Natural killer cell (primary cell): ENCODE measurements at regions not wholly inside any gene's neighbourhood (a gene's known extent, or its start where the extent isn't known, plus 50 kb on each side); places are given as distances from the start of the nearest gene placed in this dataset.

ENCODE experiments used
- ATAC-seq, 3 donors: fragments of 150-1000 bp in 2 of 3; fragments of 200-7000 bp in 1 of 3; cut with Tn5 transposase; 1 replicate in 1 of 3; 2 replicates in 2 of 3; pipeline ENCODE4 v1.10.0; 2021; ENCODE audit warnings: mild to moderate bottlenecking in 2 of 3, moderate library complexity in 2 of 3
- DNase-seq, 2 donors: peaks; one replicate each; pipeline versions ENCODE4 v3.0.0 to v3.0.0-alpha.2; 2013 to 2021; ENCODE audit warnings: mixed read lengths in 1 of 2
- H3K27ac ChIP-seq: one replicate; pipeline ENCODE4 v1.5.1; 2013; ENCODE audit warnings: mild to moderate bottlenecking, low read length
- H3K27me3 ChIP-seq: one replicate; pipeline ENCODE4 v1.6.1; 2013; ENCODE audit warnings: low read length; ENCODE audit not compliant: control insufficient read depth, insufficient read depth
- H3K36me3 ChIP-seq: one replicate; pipeline ENCODE4 v1.6.1; 2013; ENCODE audit warnings: low read length; ENCODE audit not compliant: control insufficient read depth, insufficient read depth
- H3K4me1 ChIP-seq: one replicate; pipeline ENCODE4 v1.6.1; 2013; ENCODE audit warnings: low read length; ENCODE audit not compliant: control insufficient read depth, insufficient read depth
- H3K4me3 ChIP-seq: one replicate; pipeline ENCODE4 v1.5.1; 2013; ENCODE audit warnings: low read length
- H3K9me3 ChIP-seq: one replicate; pipeline ENCODE4 v1.6.1; 2013; ENCODE audit warnings: low read length; ENCODE audit not compliant: control insufficient read depth, insufficient read depth
- H3K27ac Mint-ChIP-seq, 2 donors: one replicate each; pipeline ENCODE4 v1.8.0; 2022; ENCODE audit warnings: mild to moderate bottlenecking in 2 of 2, mixed read lengths in 2 of 2, moderate library complexity in 1 of 2
- H3K27me3 Mint-ChIP-seq, 2 donors: one replicate each; pipeline ENCODE4 v1.8.0; 2022; ENCODE audit warnings: low read depth in 2 of 2, mixed read lengths in 2 of 2
- H3K36me3 Mint-ChIP-seq: one replicate; pipeline ENCODE4 v1.8.0; 2022; ENCODE audit warnings: mixed read lengths
- H3K4me1 Mint-ChIP-seq, 2 donors: one replicate each; pipeline ENCODE4 v1.8.0; 2022; ENCODE audit warnings: mixed read lengths in 2 of 2
- H3K4me3 Mint-ChIP-seq: one replicate; pipeline ENCODE4 v1.8.0; 2022; ENCODE audit warnings: mild to moderate bottlenecking, moderate library complexity, mixed read lengths
- H3K9me3 Mint-ChIP-seq, 2 donors: one replicate each; pipeline ENCODE4 v1.8.0; 2022; ENCODE audit warnings: mixed read lengths in 2 of 2
- CTCF ChIP-seq: fragments of 200-600 bp; IDR thresholded peaks from one replicate; pipeline ENCODE4 v1.8.0; 2022; ENCODE audit warnings: antibody characterized with exemption
- WGBS: methylation state at CpG from one replicate; pipeline ENCODE4 v1.1.7; 2013; ENCODE audit warnings: missing lambda C conversion rate; ENCODE audit not compliant: insufficient coverage; 5-methylcytosine and 5-hydroxymethylcytosine counted together
- intact Hi-C: fragments of 100-400 bp; cut with micrococcal nuclease; formaldehyde crosslinking; loops from one replicate; pipeline ENCODE4 v1.14.2; 2022

GRCh38 chr1:87642581-87643221 lies 314.0 kb downstream of the LMO4 start:
- no peak for TF ChIP-seq CTCF
- DNase-seq, result no peak
- Histone ChIP-seq H3K36me3 (no peaks in the 10 kb centered on the region), H3K27ac (no peak overlapping the region), H3K4me3 (no peak overlapping the region), H3K4me1 (no peaks in the 10 kb centered on the region), H3K27me3 (no peaks in the 10 kb centered on the region), H3K9me3 (no peaks in the 10 kb centered on the region)
- WGBS, result 75% methylated on average over 3 of the region's 3 CpGs
- Mint-ChIP-seq H3K27me3 (no peaks in the 10 kb centered on the region), H3K9me3 (no peaks in the 10 kb centered on the region), H3K4me3 (no peak overlapping the region), H3K36me3 (no peaks in the 10 kb centered on the region), H3K4me1 (peaks cover 8 to 11% of the 10 kb centered on the region in 2 donors), H3K27ac (no peak overlapping the region)
- no peak for ATAC-seq
- intact Hi-C loops, result no loop called here

- H3K27ac ChIP-seq, result no peak overlapping the region
- no peak for DNase-seq
- H3K4me1 ChIP-seq, result no peaks in the 10 kb centered on the region
- H3K27ac Mint-ChIP-seq, result no peak overlapping the region
- TF ChIP-seq CTCF, result no peak
- H3K9me3 Mint-ChIP-seq, result no peaks in the 10 kb centered on the region
- H3K27me3 ChIP-seq, result no peaks in the 10 kb centered on the region
- no peaks in the 10 kb centered on the region for H3K36me3 ChIP-seq
- intact Hi-C loops, result no loop called here
- no peaks in the 10 kb centered on the region for H3K9me3 ChIP-seq
- peaks cover 8 to 11% of the 10 kb centered on the region in 2 donors for H3K4me1 Mint-ChIP-seq
- H3K4me3 Mint-ChIP-seq, result no peak overlapping the region
- H3K4me3 ChIP-seq, result no peak overlapping the region
- ATAC-seq, result peak in 1 of 3 donors; percentile 31
- no peaks in the 10 kb centered on the region for H3K27me3 Mint-ChIP-seq
- no peaks in the 10 kb centered on the region for H3K36me3 Mint-ChIP-seq
Measured at GRCh38 chr1:87644033-87644578, 315.4 kb downstream of the LMO4 start.

GRCh38 chr1:87644579-87645190 lies 316.0 kb downstream of the LMO4 start:
- ATAC-seq, result peak; percentile 49 to 80 (median 67)
- intact Hi-C loops, result no loop called here
- no peak for TF ChIP-seq CTCF
- peak overlapping the region in 1 of 2 donors; percentile 13 for H3K27ac Mint-ChIP-seq
- Histone ChIP-seq H3K36me3 (no peaks in the 10 kb centered on the region), H3K27me3 (no peaks in the 10 kb centered on the region), H3K4me3 (no peak overlapping the region), H3K4me1 (no peaks in the 10 kb centered on the region), H3K27ac (no peak overlapping the region), H3K9me3 (no peaks in the 10 kb centered on the region)
- H3K9me3 Mint-ChIP-seq, result no peaks in the 10 kb centered on the region
- WGBS, result 85% methylated on average over 7 of the region's 7 CpGs
- no peaks in the 10 kb centered on the region for H3K27me3 Mint-ChIP-seq
- DNase-seq, result no peak
- no peaks in the 10 kb centered on the region for H3K36me3 Mint-ChIP-seq
- no peak overlapping the region for H3K4me3 Mint-ChIP-seq
- H3K4me1 Mint-ChIP-seq, result peaks cover 8 to 11% of the 10 kb centered on the region in 2 donors
